ENCODE measurements at regions not wholly inside any gene's neighbourhood (a gene's known extent, or its start where the extent isn't known, plus 50 kb on each side); places are given as distances from the start of the nearest gene placed in this dataset.

GRCh38 chr6:22925304-22925835, 356.0 kb downstream of the HDGFL1 start:
- TF ChIP-seq CTCF (IDR thresholded peaks at IDR 0.05) (no peak), POLR2A (IDR thresholded peaks at IDR 0.05) (no peak), POLR2AphosphoS5 (IDR thresholded peaks at IDR 0.05) (no peak), EP300 (IDR thresholded peaks at IDR 0.05; ENCODE audit: low read depth) (no peak)

All from transverse colon (tissue), 4 donors.